GM12875 (cell line): ENCODE measurements at regions not wholly inside any gene's neighbourhood (a gene's known extent, or its start where the extent isn't known, plus 50 kb on each side); places are given as distances from the start of the nearest gene placed in this dataset.
"Not testable (repeated sequence)": the region's sequence is repeated elsewhere in the genome, so short reads cannot be mapped to it uniquely, and the experiment has no call there.

Source experiments
- H3K4me3 ChIP-seq: one replicate; pipeline ENCODE4 v1.5.1; 2011; ENCODE audit warnings: low read depth, low read length, control low read depth
- TF ChIP-seq, protein P1 (sequence below): IDR thresholded peaks from 2 replicates; pipeline ENCODE4 v1.5.1; 2011; ENCODE audit warnings: low read depth, mild to moderate bottlenecking, control low read depth, inconsistent platforms, low read length, moderate library complexity, borderline replicate concordance; ENCODE audit not compliant: insufficient read depth

DNA sequence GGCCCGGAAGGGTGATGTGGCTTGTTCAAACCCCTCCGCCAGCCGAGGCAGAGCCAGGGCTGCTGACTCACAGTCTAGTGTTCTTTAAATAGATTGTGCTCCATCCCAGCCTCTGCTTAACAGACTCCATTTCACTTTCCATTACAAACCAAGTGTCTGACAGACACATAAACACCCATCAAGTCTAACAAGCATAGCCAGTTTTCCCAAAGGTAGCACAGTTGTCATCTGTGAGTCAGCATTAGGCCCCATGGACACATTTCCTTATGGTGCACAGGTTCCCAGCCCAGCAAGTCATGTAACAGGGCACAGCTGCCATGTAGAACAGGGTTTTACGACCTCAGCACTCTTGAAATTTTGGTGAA, 109.9 kb upstream of the RAP2B start:
- H3K4me3 ChIP-seq = no peak overlapping the region
- TF ChIP-seq, protein P1, sequence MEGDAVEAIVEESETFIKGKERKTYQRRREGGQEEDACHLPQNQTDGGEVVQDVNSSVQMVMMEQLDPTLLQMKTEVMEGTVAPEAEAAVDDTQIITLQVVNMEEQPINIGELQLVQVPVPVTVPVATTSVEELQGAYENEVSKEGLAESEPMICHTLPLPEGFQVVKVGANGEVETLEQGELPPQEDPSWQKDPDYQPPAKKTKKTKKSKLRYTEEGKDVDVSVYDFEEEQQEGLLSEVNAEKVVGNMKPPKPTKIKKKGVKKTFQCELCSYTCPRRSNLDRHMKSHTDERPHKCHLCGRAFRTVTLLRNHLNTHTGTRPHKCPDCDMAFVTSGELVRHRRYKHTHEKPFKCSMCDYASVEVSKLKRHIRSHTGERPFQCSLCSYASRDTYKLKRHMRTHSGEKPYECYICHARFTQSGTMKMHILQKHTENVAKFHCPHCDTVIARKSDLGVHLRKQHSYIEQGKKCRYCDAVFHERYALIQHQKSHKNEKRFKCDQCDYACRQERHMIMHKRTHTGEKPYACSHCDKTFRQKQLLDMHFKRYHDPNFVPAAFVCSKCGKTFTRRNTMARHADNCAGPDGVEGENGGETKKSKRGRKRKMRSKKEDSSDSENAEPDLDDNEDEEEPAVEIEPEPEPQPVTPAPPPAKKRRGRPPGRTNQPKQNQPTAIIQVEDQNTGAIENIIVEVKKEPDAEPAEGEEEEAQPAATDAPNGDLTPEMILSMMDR = no peak

DNA sequence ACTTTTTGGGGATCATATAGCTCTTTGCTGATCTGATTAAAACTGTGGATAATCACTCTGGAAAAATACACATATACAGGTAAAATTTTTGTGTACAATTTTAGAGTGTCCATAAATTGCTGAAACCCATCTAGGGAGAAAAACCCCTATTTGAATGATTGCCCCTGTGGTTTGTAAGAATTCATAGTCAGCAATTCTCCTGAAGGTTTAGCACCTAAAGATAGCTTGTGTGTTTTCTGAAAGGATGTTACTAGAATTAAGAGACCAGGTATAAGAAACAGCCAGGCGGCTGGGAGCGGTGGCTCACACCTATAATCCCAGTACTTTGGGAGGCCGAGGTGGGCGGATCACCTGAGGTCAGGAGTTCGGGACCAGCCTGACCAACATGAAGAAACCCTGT, 106.8 kb upstream of the RAP2B start:
- no peak overlapping the region for H3K4me3 ChIP-seq
- TF ChIP-seq, protein P1 = no peak

DNA sequence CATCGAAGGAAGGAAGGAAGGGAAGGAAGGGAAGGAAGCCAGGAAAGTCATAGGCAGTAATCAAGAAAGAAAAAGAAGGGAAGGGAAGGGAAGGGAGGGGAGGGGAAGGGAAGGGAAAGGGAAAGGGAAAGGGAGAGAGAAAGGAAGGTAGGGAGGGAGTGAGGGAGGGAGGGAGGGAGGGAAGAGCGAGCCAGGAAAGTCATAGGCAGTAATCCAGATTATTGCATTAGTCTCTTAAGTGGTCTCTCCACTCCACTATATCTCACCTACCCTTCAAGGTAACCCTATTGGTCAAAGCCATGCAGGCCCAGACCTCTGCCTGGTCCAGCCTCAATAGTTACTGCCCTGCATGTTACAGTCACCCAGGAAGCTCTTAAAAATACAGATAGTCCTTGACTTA, 106.2 kb upstream of the RAP2B start:
- H3K4me3 ChIP-seq = no peak overlapping the region
- TF ChIP-seq, protein P1 = no peak

DNA sequence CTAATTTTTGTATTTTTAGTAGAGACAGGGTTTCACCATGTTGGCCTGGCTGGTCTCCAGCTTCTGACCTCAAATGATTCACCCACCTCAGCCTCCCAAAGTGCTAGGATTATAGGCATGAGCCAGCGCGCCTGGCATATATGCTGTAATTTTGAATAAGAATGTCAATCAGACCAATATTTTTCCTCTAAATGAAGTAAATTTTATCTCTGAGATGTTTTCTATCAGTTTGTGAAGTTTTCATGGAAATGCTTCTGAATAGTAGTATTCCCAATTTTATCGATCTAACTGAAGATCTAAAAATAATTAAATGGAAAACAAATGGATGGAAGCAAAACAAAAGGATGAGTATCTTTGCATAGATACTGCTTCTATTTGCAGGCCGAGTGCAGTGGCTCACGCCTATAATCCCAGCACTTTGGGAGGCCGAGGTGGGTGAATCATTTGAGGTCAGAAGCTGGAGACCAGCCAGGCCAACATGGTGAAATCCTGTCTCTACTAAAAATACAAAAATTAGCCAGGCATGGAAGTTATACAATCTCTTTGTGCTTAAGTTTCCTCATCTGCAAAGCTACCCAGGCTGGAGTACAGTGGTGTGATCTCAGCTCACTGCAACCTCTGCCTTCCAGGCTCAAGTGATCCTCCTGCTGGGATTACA, 103.9 kb upstream of the RAP2B start:
- H3K4me3 ChIP-seq = not testable (repeated sequence)

DNA sequence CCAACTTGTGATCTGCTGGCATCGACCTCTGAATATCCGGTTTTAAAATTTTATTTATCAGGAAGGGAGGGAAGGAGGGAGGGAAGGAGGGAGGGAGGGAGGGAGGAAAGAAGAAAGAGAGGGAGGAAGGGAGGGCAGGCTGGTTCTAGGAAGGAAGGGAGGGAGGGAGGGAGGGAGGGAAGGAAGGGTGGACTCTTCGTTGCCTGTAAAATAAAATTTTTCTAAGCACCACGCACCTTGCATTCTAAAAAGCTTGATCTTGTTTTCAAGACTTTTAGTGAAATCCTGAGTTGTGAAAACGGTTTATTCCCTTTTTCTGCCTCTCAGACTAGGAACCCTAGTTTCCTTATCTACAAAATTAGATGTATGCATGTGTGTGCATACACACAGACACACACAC, 101.7 kb upstream of the RAP2B start:
- H3K4me3 ChIP-seq = no peak overlapping the region
- TF ChIP-seq, protein P1 = no peak

DNA sequence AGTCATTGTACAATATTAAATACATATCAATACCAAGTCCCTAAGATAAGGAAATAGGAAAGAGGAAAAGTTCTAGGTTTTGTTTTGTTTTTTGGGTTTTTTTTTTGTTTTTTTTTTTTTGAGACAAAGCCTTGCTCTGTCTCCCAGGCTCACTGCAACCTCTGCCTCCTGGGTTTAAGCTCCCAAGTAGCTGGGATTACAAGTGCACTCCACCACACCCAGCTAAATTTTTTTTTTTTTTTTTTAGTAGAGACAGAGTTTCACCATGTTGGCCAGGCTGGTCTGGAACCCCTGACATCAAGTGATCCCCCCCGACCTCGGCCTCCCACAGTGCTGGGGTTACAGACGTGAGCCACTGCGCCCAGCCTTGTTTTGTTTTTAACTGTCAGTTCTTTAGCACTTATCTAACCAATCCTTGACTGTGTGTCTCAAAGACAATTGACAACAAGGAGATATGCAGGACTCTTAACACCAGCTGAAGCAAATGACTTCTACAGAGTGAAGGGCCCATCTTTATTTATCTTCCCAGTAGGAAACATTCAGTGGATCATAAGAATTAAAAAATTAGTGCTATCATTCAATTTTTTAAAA, 100.0 kb upstream of the RAP2B start:
- TF ChIP-seq, protein P1 = no peak
- H3K4me3 ChIP-seq = no peak overlapping the region

DNA sequence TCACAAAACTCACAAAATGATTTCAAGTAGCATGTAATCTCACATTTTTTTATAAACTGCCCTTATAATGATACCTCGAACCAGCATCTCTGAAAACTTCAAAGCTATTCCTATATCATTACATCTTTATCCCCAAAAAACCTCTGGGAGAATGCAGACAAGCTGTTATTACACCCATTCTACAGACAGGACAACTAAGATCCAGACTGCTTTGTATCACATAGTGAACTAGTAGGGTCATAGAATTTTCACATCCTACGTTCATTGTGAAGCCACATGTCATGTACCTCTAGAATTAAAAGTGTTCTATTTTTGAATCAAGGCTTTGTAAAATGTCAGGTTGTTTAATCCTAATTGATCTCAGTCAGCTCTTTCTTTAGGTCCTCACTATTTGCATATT, 98.7 kb upstream of the RAP2B start:
- TF ChIP-seq, protein P1 = no peak

More for the DNA sequence above, 98.7 kb upstream of the RAP2B start:
- H3K4me3 ChIP-seq = no peak overlapping the region
